NB4 (cell line): ENCODE measurements at regions not wholly inside any gene's neighbourhood (a gene's known extent, or its start where the extent isn't known, plus 50 kb on each side); places are given as distances from the start of the nearest gene placed in this dataset.

Experiments used
- MYC ChIP-seq: IDR thresholded peaks from 2 replicates; pipeline ENCODE4 v1.6.1; 2011; ENCODE audit warnings: low read depth, low read length
- POLR2A ChIP-seq: IDR thresholded peaks from 2 replicates; pipeline ENCODE4 v1.6.1; 2011; ENCODE audit warnings: mild to moderate bottlenecking; ENCODE audit not compliant: insufficient read length; ENCODE audit errors: extremely low read depth
- TF ChIP-seq, protein P1 (sequence below): IDR thresholded peaks from one replicate; pipeline ENCODE4 v1.5.1; 2012; ENCODE audit warnings: low read depth, low read length
- TF ChIP-seq, protein P2 (sequence below): IDR thresholded peaks from 2 replicates; pipeline ENCODE4 v1.6.1; 2011; ENCODE audit warnings: low read depth, low read length

DNA sequence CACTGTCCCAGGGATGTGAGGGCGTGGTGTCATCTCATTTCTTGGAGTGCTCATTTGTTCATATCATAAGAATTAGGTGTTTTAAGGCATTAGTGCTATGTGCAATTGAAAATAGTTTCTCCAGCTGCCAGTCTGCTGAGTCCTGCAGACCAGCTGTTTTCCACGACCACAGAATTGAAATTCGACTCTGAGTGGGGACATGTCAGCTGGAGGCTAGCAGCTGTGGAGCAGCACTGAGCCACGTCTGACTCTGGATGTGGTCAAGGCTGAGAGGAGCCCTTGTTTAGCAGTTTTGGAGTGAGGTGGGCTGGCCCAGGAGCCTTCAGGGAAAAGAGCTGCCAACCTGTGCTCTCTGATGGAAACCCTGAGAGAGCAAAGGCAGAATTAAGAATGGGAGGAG, 156.3 kb upstream of the GRB10 start:
- TF ChIP-seq, protein P1, sequence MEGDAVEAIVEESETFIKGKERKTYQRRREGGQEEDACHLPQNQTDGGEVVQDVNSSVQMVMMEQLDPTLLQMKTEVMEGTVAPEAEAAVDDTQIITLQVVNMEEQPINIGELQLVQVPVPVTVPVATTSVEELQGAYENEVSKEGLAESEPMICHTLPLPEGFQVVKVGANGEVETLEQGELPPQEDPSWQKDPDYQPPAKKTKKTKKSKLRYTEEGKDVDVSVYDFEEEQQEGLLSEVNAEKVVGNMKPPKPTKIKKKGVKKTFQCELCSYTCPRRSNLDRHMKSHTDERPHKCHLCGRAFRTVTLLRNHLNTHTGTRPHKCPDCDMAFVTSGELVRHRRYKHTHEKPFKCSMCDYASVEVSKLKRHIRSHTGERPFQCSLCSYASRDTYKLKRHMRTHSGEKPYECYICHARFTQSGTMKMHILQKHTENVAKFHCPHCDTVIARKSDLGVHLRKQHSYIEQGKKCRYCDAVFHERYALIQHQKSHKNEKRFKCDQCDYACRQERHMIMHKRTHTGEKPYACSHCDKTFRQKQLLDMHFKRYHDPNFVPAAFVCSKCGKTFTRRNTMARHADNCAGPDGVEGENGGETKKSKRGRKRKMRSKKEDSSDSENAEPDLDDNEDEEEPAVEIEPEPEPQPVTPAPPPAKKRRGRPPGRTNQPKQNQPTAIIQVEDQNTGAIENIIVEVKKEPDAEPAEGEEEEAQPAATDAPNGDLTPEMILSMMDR: no peak
- TF ChIP-seq, protein P2, sequence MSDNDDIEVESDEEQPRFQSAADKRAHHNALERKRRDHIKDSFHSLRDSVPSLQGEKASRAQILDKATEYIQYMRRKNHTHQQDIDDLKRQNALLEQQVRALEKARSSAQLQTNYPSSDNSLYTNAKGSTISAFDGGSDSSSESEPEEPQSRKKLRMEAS: no peak
- TF ChIP-seq POLR2A (no peak), MYC (no peak)
